NOMO-1 treated with DMSO at 0.1 percent for 48 hours (cell line): ENCODE measurements at regions not wholly inside any gene's neighbourhood (a gene's known extent, or its start where the extent isn't known, plus 50 kb on each side); places are given as distances from the start of the nearest gene placed in this dataset.

Source experiments
- DNase-seq: peaks from one replicate; lab custom pipeline; 2025; ENCODE audit not compliant: unreplicated experiment; lab: John Stamatoyannopoulos, UW

- no peak for DNase-seq
Measured at GRCh38 chr10:78919181-78919966, 149.4 kb upstream of the ZMIZ1 start.

GRCh38 chr10:78920011-78920410 lies 148.8 kb upstream of the ZMIZ1 start:
- no peak for DNase-seq

- no peak for DNase-seq
Measured at GRCh38 chr10:78921895-78922294, 146.9 kb upstream of the ZMIZ1 start.

GRCh38 chr10:78923647-78924318 lies 145.0 kb upstream of the ZMIZ1 start:
- no peak for DNase-seq

- DNase-seq = no peak
Measured at GRCh38 chr10:78924319-78925003, 144.3 kb upstream of the ZMIZ1 start.

- DNase-seq = no peak
Measured at GRCh38 chr10:78925275-78925674, 143.5 kb upstream of the ZMIZ1 start.

GRCh38 chr10:78925800-78926319 lies 142.9 kb upstream of the ZMIZ1 start:
- no peak for DNase-seq

- no peak for DNase-seq
Measured at GRCh38 chr10:78927257-78927995, 141.3 kb upstream of the ZMIZ1 start.

- no peak for DNase-seq
Measured at GRCh38 chr10:78928330-78928729, 140.4 kb upstream of the ZMIZ1 start.

- no peak for DNase-seq
Measured at GRCh38 chr10:78929541-78929940, 139.2 kb upstream of the ZMIZ1 start.

- no peak for DNase-seq
Measured at GRCh38 chr10:78931321-78932053, 137.3 kb upstream of the ZMIZ1 start.

- no peak for DNase-seq
Measured at GRCh38 chr10:78932054-78932386, 136.7 kb upstream of the ZMIZ1 start.

- no peak for DNase-seq
Measured at GRCh38 chr10:78932861-78933260, 135.9 kb upstream of the ZMIZ1 start.

GRCh38 chr10:78933828-78934531 lies 134.8 kb upstream of the ZMIZ1 start:
- no peak for DNase-seq

GRCh38 chr10:78934532-78934898 lies 134.3 kb upstream of the ZMIZ1 start:
- DNase-seq = no peak

- DNase-seq = no peak
Measured at GRCh38 chr10:78934994-78935602, 133.7 kb upstream of the ZMIZ1 start.

GRCh38 chr10:78935697-78936407 lies 132.9 kb upstream of the ZMIZ1 start:
- DNase-seq = no peak

- DNase-seq = no peak
Measured at GRCh38 chr10:78936412-78937342, 132.1 kb upstream of the ZMIZ1 start.
